GM21717 (cell line): ENCODE measurements at regions not wholly inside any gene's neighbourhood (a gene's known extent, or its start where the extent isn't known, plus 50 kb on each side); places are given as distances from the start of the nearest gene placed in this dataset.

Experiments
- ATAC-seq: cut with Tn5 transposase; IDR thresholded peaks from one replicate; pipeline ENCODE4 v1.9.1; 2021; ENCODE audit warnings: mild to moderate bottlenecking, moderate library complexity; ENCODE audit not compliant: unreplicated experiment

DNA sequence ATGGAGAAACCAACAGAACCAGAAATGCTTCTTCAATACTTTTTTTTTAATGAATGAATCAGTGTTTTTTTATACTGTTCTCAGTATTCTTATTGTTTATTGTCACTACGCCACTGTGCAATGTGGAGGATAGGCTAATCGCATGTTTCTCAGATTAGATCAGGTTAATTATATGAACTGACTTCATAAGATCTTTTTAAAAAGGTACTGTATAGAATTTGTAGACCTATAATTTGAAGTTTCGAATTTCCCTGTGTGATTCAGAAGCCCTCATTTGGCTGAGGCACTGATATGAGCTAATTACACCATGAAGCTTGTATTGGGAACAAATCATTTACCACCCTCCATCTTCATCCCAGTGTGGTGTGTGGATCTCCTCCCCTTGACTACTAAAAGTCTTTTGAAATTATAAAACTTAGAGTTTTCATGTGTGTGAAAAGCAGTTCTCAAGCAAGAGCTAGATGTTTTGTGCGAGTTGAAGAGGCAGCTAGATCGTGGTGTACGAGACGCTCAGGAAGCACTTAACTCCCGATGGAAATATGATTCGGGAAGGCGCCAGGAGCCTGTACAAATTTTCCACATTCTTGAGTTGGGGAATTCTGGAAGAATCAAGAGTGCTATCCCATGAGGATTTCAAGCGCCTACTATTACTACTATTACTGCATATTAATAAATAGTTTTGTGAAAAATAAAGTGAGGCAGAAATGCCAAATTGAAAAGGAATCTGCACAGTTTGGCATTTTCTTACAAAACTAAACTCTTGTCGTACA lies 52.1 kb upstream of the KCNE2 start:
- ATAC-seq: no peak

DNA sequence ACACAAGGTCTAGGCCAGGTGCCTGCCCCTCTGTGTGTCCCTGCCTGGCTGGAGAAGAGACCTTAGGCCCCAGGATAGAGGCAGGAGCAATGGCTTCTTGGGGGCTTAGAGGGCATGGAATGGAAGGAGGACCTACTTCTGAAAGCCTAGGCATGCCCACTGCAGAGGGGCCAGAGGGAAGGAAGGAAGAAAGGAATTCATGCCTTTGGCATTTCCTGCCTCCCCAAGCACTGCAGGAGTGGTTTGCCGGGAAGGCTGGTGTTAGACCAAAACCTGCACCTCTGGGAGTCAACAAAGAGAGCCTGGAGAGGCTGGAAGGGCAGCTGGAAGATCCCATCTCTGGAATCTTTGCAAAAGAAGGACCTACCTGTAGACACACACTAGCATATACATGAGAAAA lies 50.7 kb upstream of the KCNE2 start:
- no peak for ATAC-seq
